Nephron (organoid): ENCODE measurements at regions not wholly inside any gene's neighbourhood (a gene's known extent, or its start where the extent isn't known, plus 50 kb on each side); places are given as distances from the start of the nearest gene placed in this dataset.

Experiments used
- H3K27ac Mint-ChIP-seq, 3 experiments: 2 replicates each; pipeline ENCODE4 v1.8.0; 2020; ENCODE audit warnings: mixed read lengths in 3 of 3, mild to moderate bottlenecking in 2 of 3, moderate library complexity in 1 of 3
- H3K27me3 Mint-ChIP-seq: 2 replicates; pipeline ENCODE4 v1.8.0; 2021; ENCODE audit warnings: low read depth, mild to moderate bottlenecking, moderate library complexity, mixed read lengths
- H3K36me3 Mint-ChIP-seq: 2 replicates; pipeline ENCODE4 v1.8.0; 2020; ENCODE audit warnings: low read depth, mixed read lengths
- H3K4me1 Mint-ChIP-seq: 2 replicates; pipeline ENCODE4 v1.8.0; 2020; ENCODE audit warnings: mixed read lengths
- H3K4me3 Mint-ChIP-seq, 3 experiments: 2 replicates each; pipeline ENCODE4 v1.8.0; 2020; ENCODE audit warnings: mild to moderate bottlenecking in 3 of 3, mixed read lengths in 3 of 3, moderate library complexity in 2 of 3
- H3K9me3 Mint-ChIP-seq: 2 replicates; pipeline ENCODE4 v1.8.0; 2020; ENCODE audit warnings: mixed read lengths
- TF ChIP-seq, protein P1 (sequence below), 3 experiments: fragments of 200-600 bp; sonication (generic); IDR thresholded peaks; one replicate each; pipeline ENCODE4 v1.5.0; 2021; ENCODE audit warnings: antibody characterized with exemption in 3 of 3; ENCODE audit not compliant: unreplicated experiment in 3 of 3

DNA sequence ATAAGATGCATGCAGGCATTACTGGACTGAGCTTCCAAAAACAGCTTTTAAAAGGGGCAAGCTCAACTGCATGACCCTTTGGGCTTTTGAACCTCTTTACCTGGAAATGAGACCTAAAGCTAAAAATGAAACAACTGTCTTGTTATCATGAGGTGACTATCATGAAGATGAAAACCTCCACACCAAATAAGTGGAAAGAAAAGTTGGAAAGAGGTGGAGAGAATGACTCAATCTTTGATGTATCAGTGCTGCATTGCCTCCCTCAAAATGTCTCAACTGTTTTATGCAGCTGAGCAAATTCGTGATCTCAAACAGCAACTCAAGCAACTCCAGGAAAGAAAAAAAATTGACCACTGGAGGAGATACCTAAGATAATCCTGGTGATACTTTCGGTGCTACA, 307.1 kb downstream of the KBTBD8 start:
- TF ChIP-seq, protein P1, sequence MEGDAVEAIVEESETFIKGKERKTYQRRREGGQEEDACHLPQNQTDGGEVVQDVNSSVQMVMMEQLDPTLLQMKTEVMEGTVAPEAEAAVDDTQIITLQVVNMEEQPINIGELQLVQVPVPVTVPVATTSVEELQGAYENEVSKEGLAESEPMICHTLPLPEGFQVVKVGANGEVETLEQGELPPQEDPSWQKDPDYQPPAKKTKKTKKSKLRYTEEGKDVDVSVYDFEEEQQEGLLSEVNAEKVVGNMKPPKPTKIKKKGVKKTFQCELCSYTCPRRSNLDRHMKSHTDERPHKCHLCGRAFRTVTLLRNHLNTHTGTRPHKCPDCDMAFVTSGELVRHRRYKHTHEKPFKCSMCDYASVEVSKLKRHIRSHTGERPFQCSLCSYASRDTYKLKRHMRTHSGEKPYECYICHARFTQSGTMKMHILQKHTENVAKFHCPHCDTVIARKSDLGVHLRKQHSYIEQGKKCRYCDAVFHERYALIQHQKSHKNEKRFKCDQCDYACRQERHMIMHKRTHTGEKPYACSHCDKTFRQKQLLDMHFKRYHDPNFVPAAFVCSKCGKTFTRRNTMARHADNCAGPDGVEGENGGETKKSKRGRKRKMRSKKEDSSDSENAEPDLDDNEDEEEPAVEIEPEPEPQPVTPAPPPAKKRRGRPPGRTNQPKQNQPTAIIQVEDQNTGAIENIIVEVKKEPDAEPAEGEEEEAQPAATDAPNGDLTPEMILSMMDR (IDR thresholded peaks at IDR 0.05; ENCODE audit: unreplicated experiment in 3 of 3): no peak
- H3K4me1 Mint-ChIP-seq: no peaks in the 10 kb centered on the region
- H3K4me3 Mint-ChIP-seq: no peak overlapping the region
- no peaks in the 10 kb centered on the region for H3K27me3 Mint-ChIP-seq
- no peak overlapping the region for H3K27ac Mint-ChIP-seq
- no peaks in the 10 kb centered on the region for H3K36me3 Mint-ChIP-seq
- no peaks in the 10 kb centered on the region for H3K9me3 Mint-ChIP-seq

- H3K36me3 Mint-ChIP-seq: no peaks in the 10 kb centered on the region
- TF ChIP-seq, protein P1 (IDR thresholded peaks at IDR 0.05; ENCODE audit: unreplicated experiment in 3 of 3): no peak
- no peak overlapping the region for H3K4me3 Mint-ChIP-seq
- H3K4me1 Mint-ChIP-seq: no peaks in the 10 kb centered on the region
- H3K27me3 Mint-ChIP-seq: no peaks in the 10 kb centered on the region
- no peak overlapping the region for H3K27ac Mint-ChIP-seq
- H3K9me3 Mint-ChIP-seq: no peaks in the 10 kb centered on the region
These were observed 307.8 kb downstream of the KBTBD8 start for GRCh38 chr3:67305922-67306321.

DNA sequence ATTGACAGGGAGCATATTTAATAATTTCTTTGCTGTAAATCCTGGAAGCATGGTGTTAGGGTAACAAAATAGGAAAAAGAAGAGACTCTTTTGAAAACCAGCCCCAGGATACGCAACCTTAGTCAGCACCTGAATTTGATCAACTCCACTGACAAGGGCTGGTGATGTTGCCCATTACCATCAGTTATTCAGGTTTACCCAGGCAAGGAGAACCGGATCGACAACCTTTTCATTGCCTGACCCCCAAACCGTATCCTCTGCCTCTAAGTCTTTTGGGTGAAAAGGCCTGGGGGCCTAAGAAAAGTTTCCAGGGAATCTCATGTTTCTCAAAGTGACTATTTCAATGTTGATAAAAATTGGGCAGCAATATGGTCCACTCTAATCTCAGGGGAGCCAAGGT, 313.3 kb downstream of the KBTBD8 start:
- Mint-ChIP-seq H3K27ac (no peak overlapping the region), H3K4me1 (peaks cover 5% of the 10 kb centered on the region), H3K27me3 (no peaks in the 10 kb centered on the region), H3K36me3 (no peaks in the 10 kb centered on the region), H3K4me3 (no peak overlapping the region), H3K9me3 (no peaks in the 10 kb centered on the region)
- TF ChIP-seq, protein P1 (IDR thresholded peaks at IDR 0.05; ENCODE audit: unreplicated experiment in 3 of 3): no peak

GRCh38 chr3:67312155-67312554, 314.0 kb downstream of the KBTBD8 start:
- TF ChIP-seq, protein P1 (IDR thresholded peaks at IDR 0.05; ENCODE audit: unreplicated experiment in 3 of 3): no peak
- H3K4me3 Mint-ChIP-seq: no peak overlapping the region
- peaks cover 5% of the 10 kb centered on the region for H3K4me1 Mint-ChIP-seq
- H3K27ac Mint-ChIP-seq: no peak overlapping the region
- no peaks in the 10 kb centered on the region for H3K36me3 Mint-ChIP-seq
- H3K9me3 Mint-ChIP-seq: no peaks in the 10 kb centered on the region
- H3K27me3 Mint-ChIP-seq: no peaks in the 10 kb centered on the region

DNA sequence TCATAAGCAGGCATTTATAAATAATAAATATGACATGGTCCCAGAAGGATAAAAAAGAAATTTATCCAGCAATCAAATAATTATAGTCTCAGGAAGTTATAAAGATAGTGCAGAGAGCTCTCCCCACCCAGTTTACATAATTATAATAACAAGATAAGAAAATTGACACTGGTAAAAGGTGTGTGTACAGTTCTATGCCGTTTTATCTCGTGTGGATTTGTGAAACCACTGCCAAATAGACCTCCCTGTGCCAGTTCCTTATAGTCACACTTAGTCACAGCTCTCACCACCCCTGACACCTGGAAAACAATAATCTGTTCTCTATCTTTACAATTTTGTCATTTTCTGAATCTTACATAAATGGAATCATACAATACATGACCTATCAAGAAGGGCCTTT, 320.1 kb downstream of the KBTBD8 start:
- Mint-ChIP-seq H3K9me3 (peaks cover 7% of the 10 kb centered on the region), H3K36me3 (no peaks in the 10 kb centered on the region), H3K4me1 (no peaks in the 10 kb centered on the region), H3K27ac (no peak overlapping the region), H3K4me3 (no peak overlapping the region), H3K27me3 (no peaks in the 10 kb centered on the region)
- TF ChIP-seq, protein P1 (IDR thresholded peaks at IDR 0.05; ENCODE audit: unreplicated experiment in 3 of 3): no peak

- no peaks in the 10 kb centered on the region for H3K36me3 Mint-ChIP-seq
- H3K9me3 Mint-ChIP-seq: peaks cover 7% of the 10 kb centered on the region
- TF ChIP-seq, protein P1 (IDR thresholded peaks at IDR 0.05; ENCODE audit: unreplicated experiment in 3 of 3): no peak
- no peaks in the 10 kb centered on the region for H3K4me1 Mint-ChIP-seq
- H3K4me3 Mint-ChIP-seq: no peak overlapping the region
- H3K27me3 Mint-ChIP-seq: no peaks in the 10 kb centered on the region
- no peak overlapping the region for H3K27ac Mint-ChIP-seq
These were observed 326.4 kb downstream of the KBTBD8 start for GRCh38 chr3:67324554-67324953.
